GM10266 (cell line): ENCODE measurements at regions not wholly inside any gene's neighbourhood (a gene's known extent, or its start where the extent isn't known, plus 50 kb on each side); places are given as distances from the start of the nearest gene placed in this dataset.

Experiments used
- DNase-seq: peaks from one replicate; pipeline ENCODE4 v3.0.0; 2012; ENCODE audit errors: extremely low spot score
- TF ChIP-seq, protein P1 (sequence below): IDR thresholded peaks from 2 replicates; pipeline ENCODE4 v1.5.1; 2012; ENCODE audit warnings: mild to moderate bottlenecking, low read depth; ENCODE audit not compliant: control insufficient read depth, insufficient read depth; ENCODE audit errors: missing control alignments

DNA sequence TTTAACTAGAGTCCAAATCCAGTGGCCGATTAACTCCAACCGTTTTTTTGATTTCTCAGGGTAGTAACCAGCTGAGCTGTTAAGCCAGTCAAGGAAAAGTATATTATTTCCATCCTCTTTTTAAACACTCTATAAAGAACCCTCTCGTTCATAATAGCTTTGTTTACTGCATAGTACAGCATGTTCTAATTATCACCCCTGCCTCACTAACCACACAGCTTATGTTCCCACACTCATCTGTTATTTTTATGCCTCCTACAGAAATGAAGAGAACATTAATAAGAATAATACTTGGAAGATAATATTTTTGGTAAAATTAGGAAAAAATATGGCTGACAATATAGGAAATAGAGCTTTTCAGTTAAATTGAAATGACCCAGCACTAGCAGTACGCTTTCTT lies 2132.8 kb upstream of the CELF4 start:
- TF ChIP-seq, protein P1, sequence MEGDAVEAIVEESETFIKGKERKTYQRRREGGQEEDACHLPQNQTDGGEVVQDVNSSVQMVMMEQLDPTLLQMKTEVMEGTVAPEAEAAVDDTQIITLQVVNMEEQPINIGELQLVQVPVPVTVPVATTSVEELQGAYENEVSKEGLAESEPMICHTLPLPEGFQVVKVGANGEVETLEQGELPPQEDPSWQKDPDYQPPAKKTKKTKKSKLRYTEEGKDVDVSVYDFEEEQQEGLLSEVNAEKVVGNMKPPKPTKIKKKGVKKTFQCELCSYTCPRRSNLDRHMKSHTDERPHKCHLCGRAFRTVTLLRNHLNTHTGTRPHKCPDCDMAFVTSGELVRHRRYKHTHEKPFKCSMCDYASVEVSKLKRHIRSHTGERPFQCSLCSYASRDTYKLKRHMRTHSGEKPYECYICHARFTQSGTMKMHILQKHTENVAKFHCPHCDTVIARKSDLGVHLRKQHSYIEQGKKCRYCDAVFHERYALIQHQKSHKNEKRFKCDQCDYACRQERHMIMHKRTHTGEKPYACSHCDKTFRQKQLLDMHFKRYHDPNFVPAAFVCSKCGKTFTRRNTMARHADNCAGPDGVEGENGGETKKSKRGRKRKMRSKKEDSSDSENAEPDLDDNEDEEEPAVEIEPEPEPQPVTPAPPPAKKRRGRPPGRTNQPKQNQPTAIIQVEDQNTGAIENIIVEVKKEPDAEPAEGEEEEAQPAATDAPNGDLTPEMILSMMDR, result no peak
- no peak for DNase-seq

DNA sequence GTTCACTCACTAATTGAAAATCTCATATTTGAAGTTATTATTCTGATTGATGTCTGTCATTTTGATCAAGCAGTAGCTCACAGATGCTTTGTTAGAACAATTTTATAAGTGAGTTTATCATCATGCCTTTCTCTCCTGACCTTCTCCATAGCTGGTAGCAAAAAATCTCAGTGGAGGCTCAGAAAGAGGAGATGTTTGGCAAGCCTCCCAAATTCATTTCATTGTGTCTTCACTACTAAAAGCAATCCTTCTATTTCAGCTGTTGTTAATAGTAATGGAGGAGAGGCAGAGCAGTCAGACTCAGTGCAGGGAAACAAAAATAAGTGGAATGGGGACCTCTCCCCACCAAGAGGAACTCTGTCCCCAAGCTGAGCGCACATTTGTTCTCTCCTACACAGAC lies 2127.8 kb upstream of the CELF4 start:
- no peak for DNase-seq
- TF ChIP-seq, protein P1, result no peak

DNA sequence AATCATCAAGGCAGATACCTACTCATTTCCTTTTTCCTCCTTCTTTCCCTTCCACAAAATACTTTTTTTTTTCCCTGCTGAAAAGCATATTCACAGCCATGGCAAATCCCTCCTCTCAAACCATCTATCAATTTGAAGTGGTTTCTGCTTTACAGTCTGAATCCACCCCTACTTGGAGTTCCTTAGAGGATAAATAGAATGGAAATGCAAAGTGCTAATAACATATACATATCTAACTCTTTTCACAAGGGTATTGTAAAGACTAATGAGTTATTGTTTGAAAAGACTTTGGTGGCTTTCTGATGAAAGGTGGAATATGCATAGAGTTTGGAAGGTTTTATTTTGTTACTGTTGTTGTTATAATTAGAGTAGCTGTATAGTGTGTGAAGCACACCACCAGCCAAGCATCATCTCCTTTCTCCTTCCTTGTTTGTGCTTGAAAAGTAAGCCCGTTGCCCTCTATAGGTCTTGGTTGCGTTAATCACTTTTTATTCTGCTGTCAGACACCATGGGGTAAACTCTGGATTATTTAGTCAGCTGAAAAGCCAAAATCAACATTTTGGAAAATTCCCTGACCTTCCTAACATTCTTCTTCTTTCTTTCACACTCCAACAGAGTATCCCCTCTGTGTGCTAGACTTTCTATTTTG lies 2126.9 kb upstream of the CELF4 start:
- no peak for DNase-seq
- TF ChIP-seq, protein P1, result no peak

DNA sequence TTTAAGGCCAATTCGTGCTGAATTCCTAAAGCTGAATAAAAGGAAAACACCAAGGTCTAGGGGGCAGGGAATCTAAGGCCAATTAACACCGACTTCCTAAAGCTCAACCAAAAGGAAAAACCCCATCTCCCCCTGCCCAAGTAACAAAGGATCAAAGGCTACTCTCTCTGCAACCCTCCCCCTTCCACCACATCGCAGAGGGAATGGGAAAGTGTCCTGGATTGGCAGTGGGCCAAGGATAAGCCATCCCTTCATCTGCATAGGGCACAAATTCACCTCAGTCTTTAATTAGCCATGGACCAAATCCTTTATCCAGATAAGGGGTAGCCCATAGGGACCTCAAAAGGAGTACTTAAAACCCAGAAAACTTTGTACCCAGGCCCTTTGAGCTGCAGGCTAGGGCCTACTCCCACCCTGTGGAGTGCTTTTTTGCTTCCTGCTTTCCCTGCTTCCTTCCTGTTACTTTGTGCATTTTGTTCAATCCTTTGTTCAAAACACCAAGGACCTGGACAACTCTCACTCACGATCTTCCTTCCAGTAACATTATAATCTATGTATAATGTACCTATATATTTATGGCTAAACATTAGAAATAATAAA lies 2119.8 kb upstream of the CELF4 start:
- TF ChIP-seq, protein P1, result no peak
- no peak for DNase-seq

DNA sequence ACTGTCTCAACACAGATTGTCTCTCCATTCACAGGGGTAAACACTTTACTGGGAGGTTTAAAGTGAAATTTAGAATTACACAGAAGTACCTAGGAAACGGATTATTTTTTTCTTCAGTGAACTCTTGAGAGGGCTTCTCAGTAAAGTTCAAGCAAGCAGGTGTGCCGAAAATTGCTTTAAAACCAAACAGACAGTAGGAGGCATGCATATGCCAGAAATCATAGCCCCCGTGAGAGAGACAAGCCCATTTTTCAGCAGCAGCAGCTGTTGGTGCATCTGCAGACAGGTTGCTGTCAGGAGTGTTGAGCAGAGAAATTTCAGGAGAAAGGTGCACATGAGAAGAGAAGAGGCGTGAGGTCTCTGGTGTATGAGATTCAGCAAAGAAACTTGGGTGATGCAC lies 2115.5 kb upstream of the CELF4 start:
- DNase-seq, result no peak
- TF ChIP-seq, protein P1, result peak; percentile 0

DNA sequence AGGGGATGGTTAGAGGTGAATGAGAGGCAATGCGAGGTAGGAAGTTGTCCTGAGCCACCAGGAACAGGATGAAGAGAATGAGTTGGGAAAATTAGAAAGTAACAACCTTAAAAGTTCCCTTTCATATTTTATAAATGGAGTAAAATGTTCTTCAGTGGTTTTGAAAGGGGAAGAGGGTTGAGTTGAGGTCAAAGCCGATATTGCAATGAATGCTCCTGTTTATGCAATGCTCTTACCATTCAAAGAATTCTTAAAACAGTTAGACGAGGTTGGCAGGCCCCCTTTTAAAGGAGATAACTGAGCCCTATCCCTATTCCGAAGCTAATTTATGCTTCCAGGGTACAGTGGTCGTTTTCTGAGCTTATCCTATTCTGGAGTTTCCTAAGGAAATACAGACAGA lies 2110.3 kb upstream of the CELF4 start:
- TF ChIP-seq, protein P1, result no peak
- no peak for DNase-seq

DNA sequence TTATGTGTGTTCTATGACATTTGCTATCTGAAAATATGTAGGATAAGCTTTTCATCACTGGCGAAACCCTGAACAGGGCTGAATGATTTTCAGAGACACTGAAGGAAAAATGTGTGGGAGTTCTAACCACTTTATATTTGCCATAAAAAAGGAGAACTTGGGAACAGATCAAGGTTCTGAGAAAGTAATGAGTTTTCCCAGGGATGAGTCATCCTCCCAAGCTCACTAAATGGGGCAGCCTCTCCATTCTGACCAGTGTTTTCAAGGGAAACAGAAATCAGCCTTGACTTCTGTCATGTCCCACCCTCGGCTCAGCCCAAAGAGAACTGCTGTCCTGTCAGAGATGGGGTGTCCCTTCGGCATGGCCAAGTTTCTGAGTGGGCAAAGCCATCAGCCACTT lies 2109.8 kb upstream of the CELF4 start:
- TF ChIP-seq, protein P1, result no peak
- no peak for DNase-seq
